ENCODE measurements at regions not wholly inside any gene's neighbourhood (a gene's known extent, or its start where the extent isn't known, plus 50 kb on each side); places are given as distances from the start of the nearest gene placed in this dataset.

- TF ChIP-seq CTCF (IDR thresholded peaks at IDR 0.05) (peak; percentile 69 to 89 (median 72)), POLR2A (IDR thresholded peaks at IDR 0.05) (no peak)
These were observed 175.3 kb downstream of the INHBB start for GRCh38 chr2:120520929-120521912.
